Activated T-cell treated with anti-CD3 and anti-CD28 coated beads, Interleukin-2, amount 50 U/mL, for 48 hours (primary cell): ENCODE measurements at regions not wholly inside any gene's neighbourhood (a gene's known extent, or its start where the extent isn't known, plus 50 kb on each side); places are given as distances from the start of the nearest gene placed in this dataset.

Experiments used
- DNase-seq, 2 experiments: peaks; one replicate each; pipeline ENCODE4 v3.0.0-alpha.2; 2020

- no peak for DNase-seq
Observed at GRCh38 chr9:107932601-107933000, 443.0 kb upstream of the KLF4 start.

- DNase-seq, result no peak
Observed at GRCh38 chr9:107932046-107932445, 442.5 kb upstream of the KLF4 start.

GRCh38 chr9:107931071-107931715 is 441.6 kb upstream of the KLF4 start:
- DNase-seq, result no peak

GRCh38 chr9:107929443-107929842 is 439.9 kb upstream of the KLF4 start:
- no peak for DNase-seq

GRCh38 chr9:107928701-107929371 is 439.3 kb upstream of the KLF4 start:
- no peak for DNase-seq

GRCh38 chr9:107927276-107927675 is 437.7 kb upstream of the KLF4 start:
- DNase-seq, result no peak

GRCh38 chr9:107925749-107926297 is 436.3 kb upstream of the KLF4 start:
- no peak for DNase-seq

- DNase-seq, result no peak
Observed at GRCh38 chr9:107922260-107922659, 432.7 kb upstream of the KLF4 start.

- DNase-seq, result no peak
Observed at GRCh38 chr9:107919263-107919662, 429.7 kb upstream of the KLF4 start.

GRCh38 chr9:107918749-107919148 is 429.2 kb upstream of the KLF4 start:
- DNase-seq, result no peak

- DNase-seq, result no peak
Observed at GRCh38 chr9:107914151-107914550, 424.6 kb upstream of the KLF4 start.

GRCh38 chr9:107907715-107908114 is 418.1 kb upstream of the KLF4 start:
- no peak for DNase-seq

- no peak for DNase-seq
Observed at GRCh38 chr9:107907255-107907654, 417.7 kb upstream of the KLF4 start.

GRCh38 chr9:107906074-107906473 is 416.5 kb upstream of the KLF4 start:
- no peak for DNase-seq

GRCh38 chr9:107905308-107906020 is 415.9 kb upstream of the KLF4 start:
- no peak for DNase-seq

GRCh38 chr9:107899961-107900330 is 410.4 kb upstream of the KLF4 start:
- DNase-seq, result no peak

- DNase-seq, result no peak
Observed at GRCh38 chr9:107898761-107899160, 409.2 kb upstream of the KLF4 start.

GRCh38 chr9:107896544-107896943 is 407.0 kb upstream of the KLF4 start:
- no peak for DNase-seq

GRCh38 chr9:107895501-107896001 is 406.0 kb upstream of the KLF4 start:
- DNase-seq, result no peak

- no peak for DNase-seq
Observed at GRCh38 chr9:107894572-107895261, 405.1 kb upstream of the KLF4 start.

GRCh38 chr9:107890921-107891465 is 401.4 kb upstream of the KLF4 start:
- DNase-seq, result no peak

GRCh38 chr9:107888773-107889227 is 399.2 kb upstream of the KLF4 start:
- DNase-seq, result no peak

GRCh38 chr9:107886826-107887225 is 397.3 kb upstream of the KLF4 start:
- no peak for DNase-seq
